GM12864 (cell line): ENCODE measurements at regions not wholly inside any gene's neighbourhood (a gene's known extent, or its start where the extent isn't known, plus 50 kb on each side); places are given as distances from the start of the nearest gene placed in this dataset.

ENCODE experiments used
- DNase-seq: peaks from one replicate; pipeline ENCODE4 v3.0.0-alpha.2; 2011; ENCODE audit warnings: low read depth
- H3K4me3 ChIP-seq: 2 replicates; pipeline ENCODE4 v1.5.1; 2011; ENCODE audit warnings: mild to moderate bottlenecking, low read depth, low read length, control low read depth
- TF ChIP-seq, protein P1 (sequence below): IDR thresholded peaks from 2 replicates; pipeline ENCODE4 v1.5.1; 2011; ENCODE audit warnings: low read depth, mild to moderate bottlenecking, moderate library complexity, low read length, control low read depth, inconsistent platforms; ENCODE audit errors: missing control alignments

DNA sequence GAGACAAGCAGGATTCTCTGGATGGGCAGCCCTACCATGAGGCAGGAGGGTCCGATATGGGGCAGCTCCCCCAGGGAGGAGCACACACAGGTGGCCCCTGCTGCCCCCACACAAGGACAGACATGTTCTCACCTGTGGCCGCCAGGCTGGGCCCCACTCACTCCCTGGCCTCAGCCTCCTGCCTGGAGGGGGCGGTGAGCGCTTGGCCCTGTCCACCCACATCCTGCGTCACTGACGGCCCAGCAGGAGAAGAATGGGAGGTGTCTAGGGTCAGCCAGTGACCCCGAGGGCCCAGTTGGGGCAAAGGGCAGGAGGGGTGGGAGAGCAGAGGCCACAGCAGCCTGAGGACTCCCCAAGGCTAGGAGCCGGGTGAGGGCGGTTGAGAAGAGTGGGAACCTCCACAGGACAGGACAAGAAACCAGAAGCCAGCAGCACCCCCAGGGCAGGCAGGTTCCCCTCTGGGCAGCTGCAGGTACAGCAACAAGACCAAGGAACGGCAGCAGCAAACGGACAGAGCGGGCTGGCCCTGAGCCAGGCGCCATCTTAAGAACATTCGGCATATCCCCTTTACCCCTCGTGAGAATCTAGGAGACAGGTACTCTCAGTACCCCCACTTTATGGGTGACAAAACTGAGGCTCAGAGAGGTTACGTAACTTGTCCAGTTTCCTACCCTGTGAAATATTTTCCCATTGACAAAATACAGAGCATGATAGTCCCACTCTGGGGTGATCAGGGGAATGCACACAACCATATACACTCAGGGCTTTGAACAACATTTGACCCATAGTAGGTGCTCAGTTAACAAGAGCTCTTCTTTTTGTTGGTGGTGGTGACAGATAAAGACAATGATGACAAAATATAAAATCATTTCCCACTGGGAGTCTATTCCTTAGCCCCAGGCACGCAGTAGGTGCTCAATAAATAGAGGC lies 74.3 kb downstream of the NCOR2 start:
- H3K4me3 ChIP-seq, result no peak overlapping the region
- no peak for DNase-seq
- TF ChIP-seq, protein P1, sequence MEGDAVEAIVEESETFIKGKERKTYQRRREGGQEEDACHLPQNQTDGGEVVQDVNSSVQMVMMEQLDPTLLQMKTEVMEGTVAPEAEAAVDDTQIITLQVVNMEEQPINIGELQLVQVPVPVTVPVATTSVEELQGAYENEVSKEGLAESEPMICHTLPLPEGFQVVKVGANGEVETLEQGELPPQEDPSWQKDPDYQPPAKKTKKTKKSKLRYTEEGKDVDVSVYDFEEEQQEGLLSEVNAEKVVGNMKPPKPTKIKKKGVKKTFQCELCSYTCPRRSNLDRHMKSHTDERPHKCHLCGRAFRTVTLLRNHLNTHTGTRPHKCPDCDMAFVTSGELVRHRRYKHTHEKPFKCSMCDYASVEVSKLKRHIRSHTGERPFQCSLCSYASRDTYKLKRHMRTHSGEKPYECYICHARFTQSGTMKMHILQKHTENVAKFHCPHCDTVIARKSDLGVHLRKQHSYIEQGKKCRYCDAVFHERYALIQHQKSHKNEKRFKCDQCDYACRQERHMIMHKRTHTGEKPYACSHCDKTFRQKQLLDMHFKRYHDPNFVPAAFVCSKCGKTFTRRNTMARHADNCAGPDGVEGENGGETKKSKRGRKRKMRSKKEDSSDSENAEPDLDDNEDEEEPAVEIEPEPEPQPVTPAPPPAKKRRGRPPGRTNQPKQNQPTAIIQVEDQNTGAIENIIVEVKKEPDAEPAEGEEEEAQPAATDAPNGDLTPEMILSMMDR, result no peak

DNA sequence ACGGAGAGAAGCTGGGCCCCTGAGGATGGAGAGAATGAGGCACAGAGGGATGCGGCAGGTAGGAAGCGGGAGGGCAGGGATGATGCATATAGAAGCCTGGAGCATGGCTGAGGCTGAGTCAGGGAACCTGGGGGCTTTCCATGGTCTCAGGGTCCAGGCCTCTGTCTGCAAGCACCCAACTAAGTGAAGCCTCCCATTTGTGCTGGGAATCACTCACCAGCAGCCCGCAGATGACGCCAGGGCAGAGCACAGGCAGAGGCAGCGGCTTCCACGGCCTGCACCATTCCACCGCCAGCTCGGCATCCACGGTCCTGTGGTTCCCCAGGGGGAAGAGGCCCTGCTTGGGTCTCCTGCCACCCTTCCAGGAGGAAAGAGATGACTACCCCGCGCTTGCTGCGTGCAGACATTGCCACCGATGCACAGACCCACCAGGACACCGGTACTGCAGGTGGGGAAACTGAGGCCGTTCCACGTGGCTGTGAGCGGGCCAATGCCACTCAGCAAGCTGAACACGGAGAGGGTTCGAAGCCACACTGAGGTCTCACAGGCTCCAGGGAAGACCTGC lies 75.5 kb downstream of the NCOR2 start:
- DNase-seq, result no peak
- no peak overlapping the region for H3K4me3 ChIP-seq
- TF ChIP-seq, protein P1, result no peak

DNA sequence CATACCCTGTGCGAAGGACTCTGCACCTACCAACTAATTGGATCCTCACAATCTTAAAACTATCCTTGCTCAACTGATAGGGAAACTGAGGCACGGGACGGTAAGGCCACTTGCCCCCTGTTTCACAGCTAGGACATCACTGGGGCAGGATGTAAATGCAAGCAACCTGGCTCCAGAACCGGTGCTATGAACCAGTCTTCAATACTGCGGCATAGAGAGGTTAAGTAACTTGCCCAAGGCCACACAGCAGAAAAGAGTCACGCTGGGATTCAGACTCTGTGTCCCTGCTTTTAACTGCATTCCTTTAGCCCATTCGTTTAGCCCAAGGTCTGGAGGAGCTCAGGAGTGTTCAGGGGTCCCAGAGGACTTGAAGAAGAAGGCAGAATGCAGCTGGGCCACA lies 76.1 kb downstream of the NCOR2 start:
- H3K4me3 ChIP-seq, result no peak overlapping the region
- DNase-seq, result no peak
- TF ChIP-seq, protein P1, result no peak

DNA sequence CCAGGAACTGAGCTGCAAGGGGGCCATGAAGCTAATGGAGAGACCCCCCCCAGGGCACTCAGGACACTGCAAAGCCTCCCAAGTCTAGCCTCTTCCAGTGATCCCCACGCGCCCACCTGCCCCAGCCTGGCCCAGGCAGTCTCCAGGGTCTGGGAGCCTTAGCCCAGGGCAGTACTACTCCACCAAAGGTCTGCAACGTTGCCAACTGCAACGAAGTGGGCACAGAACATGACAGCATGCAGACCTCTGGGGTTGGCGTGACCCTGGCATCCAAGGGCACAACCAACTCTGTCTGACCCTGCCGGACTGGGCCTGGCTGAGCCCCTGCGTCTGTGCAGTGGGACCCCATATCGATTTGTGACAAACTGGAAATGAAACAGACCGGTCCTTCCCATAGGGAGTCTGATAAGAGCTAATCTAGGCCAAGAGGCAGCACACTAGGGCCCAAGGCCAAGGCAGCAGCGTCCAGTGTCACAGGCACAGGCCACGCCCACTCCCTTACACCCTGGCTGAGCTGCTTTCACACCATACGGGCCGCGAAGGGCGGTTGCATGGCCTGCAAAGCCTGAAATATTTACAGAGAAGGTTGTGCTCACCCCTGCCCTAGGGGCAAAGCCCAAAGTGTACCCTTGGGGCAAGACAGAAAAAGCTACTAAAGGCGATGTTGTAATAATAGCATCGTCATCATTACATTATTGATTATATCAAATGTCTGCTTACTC lies 76.7 kb downstream of the NCOR2 start:
- no peak for DNase-seq
- TF ChIP-seq, protein P1, result no peak

DNA sequence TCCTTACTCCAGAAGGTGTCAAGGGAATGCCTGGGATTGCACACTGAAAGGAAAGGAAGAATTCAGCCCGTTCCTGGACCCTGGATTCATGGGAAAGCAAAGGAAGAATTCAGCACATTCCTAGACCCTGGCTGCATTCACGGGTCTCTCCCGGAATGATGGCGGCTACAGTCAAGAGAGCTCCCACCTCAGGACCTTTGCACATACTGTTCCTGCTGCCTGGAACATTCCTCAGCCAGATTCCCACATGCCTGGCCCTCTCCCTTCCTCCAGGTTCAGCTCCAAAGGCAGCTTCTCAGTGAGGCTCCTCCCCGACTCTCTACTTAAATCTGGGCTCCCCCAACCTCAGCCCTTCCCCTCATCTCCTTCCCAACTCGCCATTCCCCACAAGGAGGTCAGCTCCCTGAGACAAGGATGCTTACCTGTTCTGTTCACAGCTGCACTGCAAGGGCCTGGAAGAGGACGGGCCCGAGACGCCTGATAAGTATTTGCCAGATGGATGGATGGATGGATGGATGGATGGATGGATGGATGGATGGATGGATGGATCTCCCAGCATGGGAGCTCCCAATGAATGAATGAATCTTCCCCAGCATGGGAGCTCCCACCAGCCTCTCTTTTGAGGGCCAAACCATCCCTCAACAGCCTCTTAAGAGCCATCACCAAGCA lies 77.4 kb downstream of the NCOR2 start:
- TF ChIP-seq, protein P1, result no peak
- no peak for DNase-seq
- H3K4me3 ChIP-seq, result no peak overlapping the region

More for the DNA sequence above, 76.7 kb downstream of the NCOR2 start:
- H3K4me3 ChIP-seq, result no peak overlapping the region

DNA sequence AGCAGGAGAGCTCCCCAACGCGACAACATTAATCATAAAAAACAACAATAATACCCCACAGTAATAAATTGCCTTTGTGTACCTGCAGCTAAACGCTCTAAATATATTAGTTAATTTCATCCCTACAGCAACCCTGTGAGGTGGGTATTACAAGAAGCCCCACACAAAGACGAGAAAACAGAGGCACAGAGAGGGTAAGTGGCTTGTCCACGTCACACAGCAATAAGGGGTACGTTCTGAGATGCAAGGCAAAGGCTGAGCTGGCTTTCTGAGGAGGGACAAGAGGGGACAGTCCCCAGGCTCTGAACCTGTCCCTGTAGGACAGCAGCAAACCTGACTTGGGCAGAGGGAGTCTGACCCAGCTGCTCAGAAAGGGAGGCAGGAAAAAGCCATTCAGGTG lies 78.2 kb downstream of the NCOR2 start:
- TF ChIP-seq, protein P1, result no peak
- no peak for DNase-seq
- no peak overlapping the region for H3K4me3 ChIP-seq
